ENCODE measurements at regions not wholly inside any gene's neighbourhood (a gene's known extent, or its start where the extent isn't known, plus 50 kb on each side); places are given as distances from the start of the nearest gene placed in this dataset.

GRCh38 chr1:104402178-104402577 lies 652.5 kb downstream of the AMY1C start:
- H3K36me3 ChIP-seq (ENCODE audit: control insufficient read depth in 1 of 2, insufficient read depth in 2 of 2, low read length in 2 of 2) = no peaks in the 10 kb centered on the region
- no peak for DNase-seq
- no peaks in the 10 kb centered on the region for H3K79me1 ChIP-seq (ENCODE audit: low read length)
- no peak overlapping the region for H4K12ac ChIP-seq (ENCODE audit: low read depth, low read length)
- no peak overlapping the region for H3K23ac ChIP-seq (ENCODE audit: low read length)
- H3K4me3 ChIP-seq (ENCODE audit: low read depth, low read length) = no peak overlapping the region
- no peaks in the 10 kb centered on the region for H3K27me3 ChIP-seq (ENCODE audit: insufficient read depth, low read length)
- no peak overlapping the region for H2BK5ac ChIP-seq (ENCODE audit: low read depth, low read length, poor library complexity)
- no peak overlapping the region for H3K18ac ChIP-seq (ENCODE audit: low read length)
- no peaks in the 10 kb centered on the region for H3K4me1 ChIP-seq (ENCODE audit: control insufficient read depth in 1 of 2, insufficient read depth in 2 of 2, low read length in 2 of 2)
- H4K8ac ChIP-seq (ENCODE audit: low read depth, low read length) = no peak overlapping the region
- no CpG with 5 or more reads among the region's 2 CpGs for WGBS (ENCODE audit: extremely low coverage, insufficient coverage, insufficient read length)
- no peak overlapping the region for H2BK120ac ChIP-seq (ENCODE audit: insufficient read depth, low read length, poor library complexity)
- H3K79me2 ChIP-seq (ENCODE audit: control insufficient read depth, insufficient read depth, low read length, poor library complexity) = no peaks in the 10 kb centered on the region
- no peaks in the 10 kb centered on the region for H3K9me3 ChIP-seq (ENCODE audit: insufficient read depth, low read depth, low read length)
- no peak overlapping the region for H3K27ac ChIP-seq (ENCODE audit: low read depth, low read length)
- no peak overlapping the region for H4K91ac ChIP-seq (ENCODE audit: low read depth, low read length)
- H2AK5ac ChIP-seq (ENCODE audit: low read length) = no peak overlapping the region
- no peak overlapping the region for H2BK12ac ChIP-seq (ENCODE audit: low read length)
- H3K9ac ChIP-seq (ENCODE audit: low read length) = no peak overlapping the region
- no peak overlapping the region for H3K4me2 ChIP-seq (ENCODE audit: low read length)
- H3K4ac ChIP-seq (ENCODE audit: low read depth, low read length) = no peak overlapping the region
- no peak overlapping the region for H3K14ac ChIP-seq (ENCODE audit: low read length)
- no peak overlapping the region for H2AFZ ChIP-seq (ENCODE audit: insufficient read depth, low read length, poor library complexity)

- H2BK120ac ChIP-seq (ENCODE audit: insufficient read depth, low read length, poor library complexity) = no peak overlapping the region
- H3K23ac ChIP-seq (ENCODE audit: low read length) = no peak overlapping the region
- no CpG with 5 or more reads among the region's 1 CpG for WGBS (ENCODE audit: extremely low coverage, insufficient coverage, insufficient read length)
- no peak overlapping the region for H3K4me2 ChIP-seq (ENCODE audit: low read length)
- no peak overlapping the region for H2AK5ac ChIP-seq (ENCODE audit: low read length)
- H3K27ac ChIP-seq (ENCODE audit: low read depth, low read length) = no peak overlapping the region
- no peak overlapping the region for H3K9ac ChIP-seq (ENCODE audit: low read length)
- H3K14ac ChIP-seq (ENCODE audit: low read length) = no peak overlapping the region
- H3K79me1 ChIP-seq (ENCODE audit: low read length) = no peaks in the 10 kb centered on the region
- H2BK5ac ChIP-seq (ENCODE audit: low read depth, low read length, poor library complexity) = no peak overlapping the region
- H3K27me3 ChIP-seq (ENCODE audit: insufficient read depth, low read length) = no peaks in the 10 kb centered on the region
- H3K4me3 ChIP-seq (ENCODE audit: low read depth, low read length) = no peak overlapping the region
- no peak overlapping the region for H4K91ac ChIP-seq (ENCODE audit: low read depth, low read length)
- no peak overlapping the region for H4K12ac ChIP-seq (ENCODE audit: low read depth, low read length)
- H3K4ac ChIP-seq (ENCODE audit: low read depth, low read length) = no peak overlapping the region
- H3K18ac ChIP-seq (ENCODE audit: low read length) = no peak overlapping the region
- no peak overlapping the region for H2AFZ ChIP-seq (ENCODE audit: insufficient read depth, low read length, poor library complexity)
- H3K4me1 ChIP-seq (ENCODE audit: control insufficient read depth in 1 of 2, insufficient read depth in 2 of 2, low read length in 2 of 2) = no peaks in the 10 kb centered on the region
- H3K9me3 ChIP-seq (ENCODE audit: insufficient read depth, low read depth, low read length) = no peaks in the 10 kb centered on the region
- DNase-seq = no peak
- H3K36me3 ChIP-seq (ENCODE audit: control insufficient read depth in 1 of 2, insufficient read depth in 2 of 2, low read length in 2 of 2) = peaks cover 0 to 2% of the 10 kb centered on the region in 2 experiments
- no peak overlapping the region for H4K8ac ChIP-seq (ENCODE audit: low read depth, low read length)
- H3K79me2 ChIP-seq (ENCODE audit: control insufficient read depth, insufficient read depth, low read length, poor library complexity) = no peaks in the 10 kb centered on the region
- H2BK12ac ChIP-seq (ENCODE audit: low read length) = no peak overlapping the region
Measured at GRCh38 chr1:104403883-104404282, 654.2 kb downstream of the AMY1C start.

- H3K4me3 ChIP-seq (ENCODE audit: low read depth, low read length) = no peak overlapping the region
- DNase-seq = no peak
- WGBS (ENCODE audit: extremely low coverage, insufficient coverage, insufficient read length) = no CpG with 5 or more reads among the region's 2 CpGs
- H3K14ac ChIP-seq (ENCODE audit: low read length) = no peak overlapping the region
- no peak overlapping the region for H3K4me2 ChIP-seq (ENCODE audit: low read length)
- peaks cover 0 to 2% of the 10 kb centered on the region in 2 experiments for H3K36me3 ChIP-seq (ENCODE audit: control insufficient read depth in 1 of 2, insufficient read depth in 2 of 2, low read length in 2 of 2)
- H2AK5ac ChIP-seq (ENCODE audit: low read length) = no peak overlapping the region
- H3K4ac ChIP-seq (ENCODE audit: low read depth, low read length) = no peak overlapping the region
- H3K18ac ChIP-seq (ENCODE audit: low read length) = no peak overlapping the region
- H3K27ac ChIP-seq (ENCODE audit: low read depth, low read length) = no peak overlapping the region
- no peak overlapping the region for H4K8ac ChIP-seq (ENCODE audit: low read depth, low read length)
- H2BK12ac ChIP-seq (ENCODE audit: low read length) = no peak overlapping the region
- H3K79me1 ChIP-seq (ENCODE audit: low read length) = no peaks in the 10 kb centered on the region
- no peak overlapping the region for H2BK120ac ChIP-seq (ENCODE audit: insufficient read depth, low read length, poor library complexity)
- no peak overlapping the region for H4K12ac ChIP-seq (ENCODE audit: low read depth, low read length)
- no peaks in the 10 kb centered on the region for H3K9me3 ChIP-seq (ENCODE audit: insufficient read depth, low read depth, low read length)
- H2BK5ac ChIP-seq (ENCODE audit: low read depth, low read length, poor library complexity) = no peak overlapping the region
- H3K9ac ChIP-seq (ENCODE audit: low read length) = no peak overlapping the region
- H3K27me3 ChIP-seq (ENCODE audit: insufficient read depth, low read length) = no peaks in the 10 kb centered on the region
- H3K4me1 ChIP-seq (ENCODE audit: control insufficient read depth in 1 of 2, insufficient read depth in 2 of 2, low read length in 2 of 2) = no peaks in the 10 kb centered on the region
- no peaks in the 10 kb centered on the region for H3K79me2 ChIP-seq (ENCODE audit: control insufficient read depth, insufficient read depth, low read length, poor library complexity)
- H4K91ac ChIP-seq (ENCODE audit: low read depth, low read length) = no peak overlapping the region
- no peak overlapping the region for H2AFZ ChIP-seq (ENCODE audit: insufficient read depth, low read length, poor library complexity)
- H3K23ac ChIP-seq (ENCODE audit: low read length) = no peak overlapping the region
Measured at GRCh38 chr1:104406728-104407127, 657.0 kb downstream of the AMY1C start.

- Histone ChIP-seq H3K9me3 (ENCODE audit: insufficient read depth, low read depth, low read length) (no peaks in the 10 kb centered on the region), H3K27me3 (ENCODE audit: insufficient read depth, low read length) (no peaks in the 10 kb centered on the region), H2AK5ac (ENCODE audit: low read length) (no peak overlapping the region), H4K8ac (ENCODE audit: low read depth, low read length) (no peak overlapping the region), H3K36me3 (ENCODE audit: control insufficient read depth in 1 of 2, insufficient read depth in 2 of 2, low read length in 2 of 2) (peaks cover 0 to 2% of the 10 kb centered on the region in 2 experiments), H3K27ac (ENCODE audit: low read depth, low read length) (no peak overlapping the region), H3K23ac (ENCODE audit: low read length) (no peak overlapping the region), H3K79me2 (ENCODE audit: control insufficient read depth, insufficient read depth, low read length, poor library complexity) (no peaks in the 10 kb centered on the region), H4K12ac (ENCODE audit: low read depth, low read length) (no peak overlapping the region), H3K4ac (ENCODE audit: low read depth, low read length) (no peak overlapping the region), H3K9ac (ENCODE audit: low read length) (no peak overlapping the region), H4K91ac (ENCODE audit: low read depth, low read length) (no peak overlapping the region), H3K79me1 (ENCODE audit: low read length) (no peaks in the 10 kb centered on the region), H3K4me2 (ENCODE audit: low read length) (no peak overlapping the region), H2BK5ac (ENCODE audit: low read depth, low read length, poor library complexity) (no peak overlapping the region), H3K18ac (ENCODE audit: low read length) (no peak overlapping the region), H3K4me1 (ENCODE audit: control insufficient read depth in 1 of 2, insufficient read depth in 2 of 2, low read length in 2 of 2) (no peaks in the 10 kb centered on the region), H3K14ac (ENCODE audit: low read length) (no peak overlapping the region), H2BK12ac (ENCODE audit: low read length) (peak overlapping the region; percentile 35), H2BK120ac (ENCODE audit: insufficient read depth, low read length, poor library complexity) (no peak overlapping the region), H3K4me3 (ENCODE audit: low read depth, low read length) (no peak overlapping the region), H2AFZ (ENCODE audit: insufficient read depth, low read length, poor library complexity) (no peak overlapping the region)
- DNase-seq = no peak
- no CpG with 5 or more reads among the region's 8 CpGs for WGBS (ENCODE audit: extremely low coverage, insufficient coverage, insufficient read length)
Measured at GRCh38 chr1:104408268-104408667, 658.6 kb downstream of the AMY1C start.

Data from trophoblast cell (in vitro differentiated cells and primary cell).